IMR-90 (cell line): ENCODE measurements at regions not wholly inside any gene's neighbourhood (a gene's known extent, or its start where the extent isn't known, plus 50 kb on each side); places are given as distances from the start of the nearest gene placed in this dataset.

Source experiments
- ATAC-seq: fragments of 200-7000 bp; cut with Tn5 transposase; 2 replicates; pipeline ENCODE4 v1.9.1; 2020; ENCODE audit warnings: low read depth, mild to moderate bottlenecking, moderate library complexity
- BruUV-seq: library from RNA; stranded (reverse); fragments of 400-500 nt; replicated peaks from 2 replicates; lab custom pipeline; 2021; lab: Mats Ljungman, UMichigan
- CTCF ChIA-PET: fragments of 300-600 bp; formaldehyde crosslinking; extraction: SDS; loops from one replicate; lab custom pipeline; 2021; ENCODE audit warnings: antibody characterized with exemption; lab: Yijun Ruan, JAX
- POLR2A ChIA-PET: fragments of 300-600 bp; sonication (Branson Sonifier 250); formaldehyde crosslinking; loops from one replicate; lab custom pipeline; 2022; ENCODE audit warnings: antibody characterized with exemption; ENCODE audit not compliant: unreplicated experiment; lab: Charles Lee
- DNase-seq: peaks from one replicate; pipeline ENCODE4 v3.0.0; 2013
- H2AFZ ChIP-seq: replicated peaks from 2 replicates; pipeline ENCODE3; 2013; ENCODE audit warnings: low read length, mild to moderate bottlenecking; ENCODE audit not compliant: poor library complexity
- H2AK5ac ChIP-seq: 2 replicates; pipeline ENCODE4 v1.6.1; 2013; ENCODE audit warnings: low read depth, low read length, inconsistent platforms
- H2AK9ac ChIP-seq: replicated peaks from 2 replicates; pipeline ENCODE3; 2013; ENCODE audit warnings: mild to moderate bottlenecking, low read depth, low read length, moderate library complexity; ENCODE audit not compliant: poor library complexity
- H2BK120ac ChIP-seq: 2 replicates; pipeline ENCODE4 v1.6.1; 2013; ENCODE audit warnings: low read depth, low read length, inconsistent platforms
- H2BK15ac ChIP-seq: 3 replicates; pipeline ENCODE4 v1.6.1; 2013; ENCODE audit warnings: low read depth, low read length, inconsistent platforms
- H2BK20ac ChIP-seq: 2 replicates; pipeline ENCODE4 v1.6.1; 2013; ENCODE audit warnings: low read depth, mild to moderate bottlenecking, inconsistent platforms, low read length, moderate library complexity
- H2BK5ac ChIP-seq: 2 replicates; pipeline ENCODE4 v1.6.1; 2013; ENCODE audit warnings: mild to moderate bottlenecking, low read depth, low read length, inconsistent platforms; ENCODE audit not compliant: poor library complexity, severe bottlenecking
- H3K14ac ChIP-seq: replicated peaks from 2 replicates; pipeline ENCODE4 v1.6.1; 2013; ENCODE audit warnings: low read depth, low read length, inconsistent platforms
- H3K18ac ChIP-seq: 2 replicates; pipeline ENCODE4 v1.6.1; 2013; ENCODE audit warnings: low read depth, low read length, control low read depth
- H3K23ac ChIP-seq: 2 replicates; pipeline ENCODE4 v1.6.1; 2013; ENCODE audit warnings: low read depth, low read length, inconsistent platforms
- H3K27ac ChIP-seq: 2 replicates; pipeline ENCODE4 v1.5.1; 2013; ENCODE audit warnings: mild to moderate bottlenecking, control low read depth, low read length; ENCODE audit not compliant: insufficient read depth
- H3K27me3 ChIP-seq: 2 replicates; pipeline ENCODE4 v1.6.1; 2013; ENCODE audit warnings: low read length; ENCODE audit not compliant: control insufficient read depth, insufficient read depth
- H3K36me3 ChIP-seq: 2 replicates; pipeline ENCODE4 v1.6.1; 2013; ENCODE audit warnings: low read length, mixed read lengths; ENCODE audit not compliant: control insufficient read depth, insufficient read depth
- H3K4ac ChIP-seq: 2 replicates; pipeline ENCODE4 v1.6.1; 2013; ENCODE audit warnings: low read depth, low read length, inconsistent platforms
- H3K4me1 ChIP-seq: 2 replicates; pipeline ENCODE4 v1.6.1; 2013; ENCODE audit warnings: low read length, mixed read lengths; ENCODE audit not compliant: control insufficient read depth, insufficient read depth
- H3K4me2 ChIP-seq: 2 replicates; pipeline ENCODE4 v1.6.1; 2013; ENCODE audit warnings: low read depth, mild to moderate bottlenecking, control low read depth, low read length, moderate library complexity
- H3K4me3 ChIP-seq: 2 replicates; pipeline ENCODE4 v1.5.1; 2013; ENCODE audit warnings: low read depth, mild to moderate bottlenecking, control low read depth, low read length, moderate library complexity; ENCODE audit not compliant: insufficient read depth
- H3K56ac ChIP-seq: 2 replicates; pipeline ENCODE4 v1.6.1; 2013; ENCODE audit warnings: low read length, inconsistent platforms; ENCODE audit not compliant: insufficient read depth; ENCODE audit errors: extremely low read depth
- H3K79me1 ChIP-seq, 2 experiments: 2 replicates each; pipeline ENCODE4 v1.6.1; 2013; ENCODE audit warnings: low read length in 2 of 2, inconsistent platforms in 1 of 2, low read depth in 1 of 2
- H3K9ac ChIP-seq: 2 replicates; pipeline ENCODE4 v1.6.1; 2013; ENCODE audit warnings: low read depth, low read length, control low read depth
- H3K9me1 ChIP-seq: 2 replicates; pipeline ENCODE4 v1.6.1; 2013; ENCODE audit warnings: low read length, inconsistent platforms; ENCODE audit not compliant: insufficient read depth
- H3K9me3 ChIP-seq: 2 replicates; pipeline ENCODE4 v1.6.1; 2013; ENCODE audit warnings: low read length; ENCODE audit not compliant: control insufficient read depth, insufficient read depth
- H4K20me1 ChIP-seq: 2 replicates; pipeline ENCODE4 v1.6.1; 2013; ENCODE audit warnings: low read length, inconsistent platforms; ENCODE audit not compliant: insufficient read depth
- H4K5ac ChIP-seq: 2 replicates; pipeline ENCODE4 v1.6.1; 2013; ENCODE audit warnings: mild to moderate bottlenecking, low read depth, low read length, control low read depth
- H4K8ac ChIP-seq, 2 experiments: 2 replicates each; pipeline ENCODE4 v1.6.1; 2013; ENCODE audit warnings: low read depth in 2 of 2, low read length in 2 of 2, control low read depth in 1 of 2, inconsistent platforms in 1 of 2
- H4K91ac ChIP-seq: 2 replicates; pipeline ENCODE4 v1.6.1; 2013; ENCODE audit warnings: low read depth, low read length, inconsistent platforms; ENCODE audit not compliant: insufficient read depth
- CTCF ChIP-seq: conservative IDR thresholded peaks from 2 replicates; pipeline ENCODE4 v1.5.1; 2012; ENCODE audit warnings: mild to moderate bottlenecking, low read depth, low read length, improper control_type of control experiment
- MAZ ChIP-seq: IDR thresholded peaks from 2 replicates; pipeline ENCODE4 v1.6.1; 2012; ENCODE audit warnings: low read depth, mild to moderate bottlenecking, low read length, improper control_type of control experiment, moderate library complexity, borderline replicate concordance
- MXI1 ChIP-seq: IDR thresholded peaks from 2 replicates; pipeline ENCODE4 v1.6.1; 2012; ENCODE audit warnings: low read depth, mild to moderate bottlenecking, low read length, moderate library complexity, borderline replicate concordance
- POLR2A ChIP-seq: IDR thresholded peaks from 2 replicates; pipeline ENCODE4 v1.6.1; 2012; ENCODE audit warnings: mild to moderate bottlenecking, low read depth, low read length
- RAD21 ChIP-seq: IDR thresholded peaks from 2 replicates; pipeline ENCODE4 v1.6.1; 2012; ENCODE audit warnings: low read length, improper control_type of control experiment
- RCOR1 ChIP-seq: IDR thresholded peaks from 2 replicates; pipeline ENCODE4 v1.6.1; 2012; ENCODE audit warnings: mild to moderate bottlenecking, low read length, improper control_type of control experiment; ENCODE audit not compliant: insufficient replicate concordance
- RFX5 ChIP-seq: IDR thresholded peaks from 2 replicates; pipeline ENCODE4 v1.8.0; 2012; ENCODE audit warnings: low read depth, mild to moderate bottlenecking, low read length, moderate library complexity
- USF2 ChIP-seq: fragments of 150-350 bp; IDR thresholded peaks from 2 replicates; pipeline ENCODE4 v1.6.1; 2017; ENCODE audit warnings: mild to moderate bottlenecking, antibody characterized with exemption, low read length, low read depth
- WGBS, 2 experiments: methylation state at CpG; one replicate each; pipeline versions ENCODE4 v1.1.5 to v1.1.7; 2013; ENCODE audit warnings: missing lambda C conversion rate in 2 of 2; ENCODE audit not compliant: insufficient read length in 1 of 2; ENCODE audit errors: extremely low coverage in 2 of 2; 5-methylcytosine and 5-hydroxymethylcytosine counted together
- dilution Hi-C: fragments of 300-500 bp; cut with HindIII; formaldehyde crosslinking; loops from one replicate; pipeline ENCODE4 v1.14.3; 2018; ENCODE audit warnings: low sequenced_read_pairs; ENCODE audit not compliant: unreplicated experiment
- in situ Hi-C: fragments of 300-500 bp; cut with MboI; formaldehyde crosslinking; loops from 3 replicates; pipeline ENCODE4 v1.14.3; 2019; ENCODE audit warnings: low sequenced_read_pairs, inconsistent platforms, mixed read lengths
- intact Hi-C: fragments of 100-400 bp; cut with micrococcal nuclease; formaldehyde crosslinking; loops from 2 replicates; pipeline ENCODE4 v1.10.0; 2022

- no peak for TF ChIP-seq USF2
Measured at GRCh38 chr1:229093238-229093540, 177.7 kb upstream of the RAB4A start (continued).

- ChIA-PET CTCF (no interaction called here), POLR2A (no interaction called here)
- no CpG with 5 or more reads among the region's 5 CpGs for whole genome bisulfite sequencing, 2 experiments
Measured at GRCh38 chr1:229093609-229094336, 177.1 kb upstream of the RAB4A start.

More at GRCh38 chr1:229093609-229094336, 177.1 kb upstream of the RAB4A start:
- Histone ChIP-seq H2AFZ (no peak overlapping the region), H3K18ac (no peak overlapping the region), H2AK5ac (no peak overlapping the region), H2BK15ac (no peak overlapping the region), H3K4me2 (no peak overlapping the region), H3K14ac (no peak overlapping the region), H2BK20ac (no peak overlapping the region), H3K9me1 (no peaks in the 10 kb centered on the region), H2AK9ac (no peak overlapping the region), H4K5ac (no peak overlapping the region), H3K4me3 (no peak overlapping the region), H3K27ac (no peak overlapping the region), H4K8ac (no peak overlapping the region), H4K20me1 (no peaks in the 10 kb centered on the region), H3K36me3 (no peaks in the 10 kb centered on the region), H3K9me3 (no peaks in the 10 kb centered on the region), H2BK5ac (no peak overlapping the region), H2BK120ac (no peak overlapping the region), H3K4ac (no peak overlapping the region), H3K9ac (no peak overlapping the region), H4K91ac (no peak overlapping the region), H3K23ac (no peak overlapping the region), H3K79me1 (no peaks in the 10 kb centered on the region), H3K27me3 (peaks cover 24% of the 10 kb centered on the region; the same call in 1 of the 2 replicates), H3K4me1 (no peaks in the 10 kb centered on the region), H3K56ac (no peak overlapping the region)
- DNase-seq (no peak), ATAC-seq (no peak)
- in situ Hi-C loops (no loop called here), dilution Hi-C loops (no loop called here), intact Hi-C loops (no loop called here)
- no TSS peak for BruUV-seq
- TF ChIP-seq RFX5 (no peak), USF2 (no peak), RAD21 (no peak), CTCF (no peak), MXI1 (no peak), RCOR1 (no peak), POLR2A (no peak), MAZ (no peak)
